Bronchial epithelial cell (primary cell): ENCODE measurements at regions not wholly inside any gene's neighbourhood (a gene's known extent, or its start where the extent isn't known, plus 50 kb on each side); places are given as distances from the start of the nearest gene placed in this dataset.

Experiments
- DNase-seq: peaks from one replicate; pipeline ENCODE4 v3.0.0-alpha.2; 2010; ENCODE audit warnings: low read depth
- FAIRE-seq: peaks from 2 replicates; lab custom pipeline; 2011; peaks lifted over from hg19 to GRCh38; lab: Jason Lieb, UNC
- H3K27me3 ChIP-seq: 2 replicates; pipeline ENCODE4 v1.5.1; 2011; ENCODE audit warnings: low read length; ENCODE audit not compliant: control insufficient read depth, insufficient read depth
- H3K36me3 ChIP-seq: 2 replicates; pipeline ENCODE4 v1.5.1; 2011; ENCODE audit warnings: low read length; ENCODE audit not compliant: control insufficient read depth, insufficient read depth
- H3K4me3 ChIP-seq: 2 replicates; pipeline ENCODE4 v1.5.1; 2011; ENCODE audit warnings: mild to moderate bottlenecking, low read depth, low read length, control low read depth
- TF ChIP-seq, protein P1 (sequence below): IDR thresholded peaks from 2 replicates; pipeline ENCODE4 v1.5.1; 2011; ENCODE audit warnings: mild to moderate bottlenecking, moderate library complexity, low read length, control low read depth, inconsistent platforms; ENCODE audit not compliant: insufficient read depth, severe bottlenecking

DNA sequence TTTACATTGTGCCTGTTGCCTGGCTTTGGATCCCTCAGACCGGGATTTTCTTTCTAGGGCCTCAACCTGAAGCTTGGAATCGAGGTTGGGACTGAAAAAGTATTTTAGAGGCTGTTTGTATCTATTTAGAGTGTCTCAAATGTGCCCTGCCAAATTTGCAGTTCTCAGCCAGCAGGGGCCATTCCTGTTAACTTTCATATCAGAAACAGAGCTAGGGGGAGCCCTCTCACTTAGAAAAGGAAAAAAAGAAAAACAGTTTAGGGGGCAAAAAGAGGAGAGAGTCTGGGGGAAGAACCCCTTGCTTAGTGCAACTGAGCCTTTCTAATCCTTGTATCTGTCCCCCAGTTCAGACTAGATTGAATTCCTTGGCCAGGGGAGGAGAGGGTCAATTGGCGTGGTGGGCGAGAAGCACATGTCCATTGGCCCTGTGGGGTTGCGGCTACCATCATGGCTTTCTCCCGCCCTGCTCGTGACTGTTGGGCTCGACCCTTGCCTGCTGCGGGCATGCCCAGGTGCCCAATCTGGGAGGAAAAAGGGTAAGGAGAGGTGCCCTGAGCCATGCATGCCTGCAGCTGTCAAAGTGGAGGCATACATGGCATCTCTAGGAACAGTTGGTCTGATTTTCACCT lies 101.6 kb downstream of the CFAP44 start:
- TF ChIP-seq, protein P1, sequence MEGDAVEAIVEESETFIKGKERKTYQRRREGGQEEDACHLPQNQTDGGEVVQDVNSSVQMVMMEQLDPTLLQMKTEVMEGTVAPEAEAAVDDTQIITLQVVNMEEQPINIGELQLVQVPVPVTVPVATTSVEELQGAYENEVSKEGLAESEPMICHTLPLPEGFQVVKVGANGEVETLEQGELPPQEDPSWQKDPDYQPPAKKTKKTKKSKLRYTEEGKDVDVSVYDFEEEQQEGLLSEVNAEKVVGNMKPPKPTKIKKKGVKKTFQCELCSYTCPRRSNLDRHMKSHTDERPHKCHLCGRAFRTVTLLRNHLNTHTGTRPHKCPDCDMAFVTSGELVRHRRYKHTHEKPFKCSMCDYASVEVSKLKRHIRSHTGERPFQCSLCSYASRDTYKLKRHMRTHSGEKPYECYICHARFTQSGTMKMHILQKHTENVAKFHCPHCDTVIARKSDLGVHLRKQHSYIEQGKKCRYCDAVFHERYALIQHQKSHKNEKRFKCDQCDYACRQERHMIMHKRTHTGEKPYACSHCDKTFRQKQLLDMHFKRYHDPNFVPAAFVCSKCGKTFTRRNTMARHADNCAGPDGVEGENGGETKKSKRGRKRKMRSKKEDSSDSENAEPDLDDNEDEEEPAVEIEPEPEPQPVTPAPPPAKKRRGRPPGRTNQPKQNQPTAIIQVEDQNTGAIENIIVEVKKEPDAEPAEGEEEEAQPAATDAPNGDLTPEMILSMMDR = peak; percentile 5
- Histone ChIP-seq H3K27me3 (no peaks in the 10 kb centered on the region), H3K36me3 (no peaks in the 10 kb centered on the region), H3K4me3 (no peak overlapping the region)
- DNase-seq = no peak
- no peak for FAIRE-seq
